Pancreas (tissue), 10 donors: ENCODE measurements at regions not wholly inside any gene's neighbourhood (a gene's known extent, or its start where the extent isn't known, plus 50 kb on each side); places are given as distances from the start of the nearest gene placed in this dataset.

ENCODE experiments used
- ATAC-seq, 4 donors: fragments of 200-7000 bp; cut with Tn5 transposase; one replicate each; pipeline versions ENCODE4 v1.8.0 to v1.9.1; 2020; ENCODE audit warnings: mild to moderate bottlenecking in 4 of 4, moderate library complexity in 4 of 4
- DNase-seq, 6 donors: peaks; one replicate each; pipeline ENCODE4 v3.0.0-alpha.2; 2020
- FAIRE-seq: peaks from 2 replicates; lab custom pipeline; 2012; peaks lifted over from hg19 to GRCh38; lab: Jason Lieb, UNC
- H3K27ac ChIP-seq, 4 donors: fragments of 200-600 bp; sonication (generic); 1 replicate in 3 of 4; 2 replicates in 1 of 4; pipeline versions ENCODE4 v1.5.0 to v1.8.0; 2020
- H3K27me3 ChIP-seq, 4 donors: fragments of 200-600 bp; one replicate each; pipeline ENCODE4 v1.8.0; 2021
- H3K36me3 ChIP-seq, 3 donors: fragments of 200-600 bp; sonication (generic) in 1 of 3; one replicate each; pipeline versions ENCODE4 v1.5.0 to v1.8.0; 2020 to 2021
- H3K4me1 ChIP-seq, 3 donors: fragments of 200-600 bp; one replicate each; pipeline ENCODE4 v1.8.0; 2021
- H3K4me3 ChIP-seq, 4 donors: fragments of 200-600 bp; sonication (generic) in 2 of 4; one replicate each; pipeline versions ENCODE4 v1.5.0 to v1.8.0; 2020 to 2021
- H3K9me3 ChIP-seq, 4 donors: fragments of 200-600 bp; one replicate each; pipeline ENCODE4 v1.8.0; 2021
- CTCF ChIP-seq, 4 donors: fragments of 200-600 bp; sonication (generic) in 3 of 4; IDR thresholded peaks; one replicate each; pipeline versions ENCODE4 v1.5.0 to v1.8.0; 2021; ENCODE audit warnings: antibody characterized with exemption in 4 of 4
- WGBS, 2 donors: extraction: QIAGEN DNeasy Blood & Tissue Kit; methylation state at CpG; one replicate each; pipeline ENCODE4 v1.1.7; 2013; 5-methylcytosine and 5-hydroxymethylcytosine counted together
- intact Hi-C, 3 donors: fragments of 100-400 bp; cut with DNase I; formaldehyde crosslinking; loops; one replicate each; pipeline versions ENCODE4 v1.11.1 to v1.14.2; 2022
- donor health status: healthy with polysubstance abuse.
- donor health status: DM: no; HTN: no; CAD: no; lungs with moderate emphysema.
- donor health status: DM: no; HTN: no; CAD: no.
- donor health status: control.
- donor health status: control.
- donor health status: Bipolar disorder and iron deficiency.
- donor health status: DM: yes; HTN: yes; CAD: no.
- donor health status: DM: no; HTN: no; CAD: no.
- donor health status: DM: no; HTN: no; CAD: no.
- donor health status: DM: yes; HTN: yes; CAD: no.

- no peak for FAIRE-seq
- WGBS, 2 donors, result 69 to 85% methylated on average over 6 of the region's 6 CpGs
- intact Hi-C loops, result no loop called here
- H3K9me3 ChIP-seq, result no peaks in the 10 kb centered on the region
- no peak for TF ChIP-seq CTCF (IDR thresholded peaks at IDR 0.05)
- no peaks in the 10 kb centered on the region for H3K4me1 ChIP-seq
- peak overlapping the region in 1 of 4 donors; percentile 1 for H3K27ac ChIP-seq
- no peaks in the 10 kb centered on the region for H3K27me3 ChIP-seq
- ATAC-seq, result peak in 2 of 4 donors; percentile 27 to 38
- no peaks in the 10 kb centered on the region for H3K36me3 ChIP-seq
- no peak overlapping the region for H3K4me3 ChIP-seq
- DNase-seq, result no peak
Measured at GRCh38 chr14:31966896-31967668, 110.0 kb upstream of the ARHGAP5 start.

DNA sequence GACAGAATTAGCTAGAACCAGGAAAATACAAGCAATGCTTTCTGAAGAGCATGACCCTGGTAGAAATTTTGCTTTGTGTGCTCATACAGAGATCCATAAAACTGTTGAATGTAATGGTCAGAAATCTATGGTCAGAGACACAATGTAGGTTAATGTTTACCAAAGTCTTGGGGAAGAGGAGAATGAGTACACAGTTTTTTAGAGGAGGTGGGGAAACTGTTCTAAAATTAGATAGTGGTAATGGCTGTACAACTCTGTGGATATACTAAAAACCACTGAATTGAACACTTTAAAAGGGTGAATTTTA lies 109.5 kb upstream of the ARHGAP5 start:
- no peaks in the 10 kb centered on the region for H3K9me3 ChIP-seq
- FAIRE-seq (no peak), ATAC-seq (peak in 1 of 4 donors; percentile 6), DNase-seq (no peak)
- H3K4me3 ChIP-seq, result no peak overlapping the region
- no peak overlapping the region for H3K27ac ChIP-seq
- TF ChIP-seq CTCF (IDR thresholded peaks at IDR 0.05), result no peak
- H3K4me1 ChIP-seq, result no peaks in the 10 kb centered on the region
- H3K36me3 ChIP-seq, result no peaks in the 10 kb centered on the region
- intact Hi-C loops, result no loop called here
- H3K27me3 ChIP-seq, result no peaks in the 10 kb centered on the region

DNA sequence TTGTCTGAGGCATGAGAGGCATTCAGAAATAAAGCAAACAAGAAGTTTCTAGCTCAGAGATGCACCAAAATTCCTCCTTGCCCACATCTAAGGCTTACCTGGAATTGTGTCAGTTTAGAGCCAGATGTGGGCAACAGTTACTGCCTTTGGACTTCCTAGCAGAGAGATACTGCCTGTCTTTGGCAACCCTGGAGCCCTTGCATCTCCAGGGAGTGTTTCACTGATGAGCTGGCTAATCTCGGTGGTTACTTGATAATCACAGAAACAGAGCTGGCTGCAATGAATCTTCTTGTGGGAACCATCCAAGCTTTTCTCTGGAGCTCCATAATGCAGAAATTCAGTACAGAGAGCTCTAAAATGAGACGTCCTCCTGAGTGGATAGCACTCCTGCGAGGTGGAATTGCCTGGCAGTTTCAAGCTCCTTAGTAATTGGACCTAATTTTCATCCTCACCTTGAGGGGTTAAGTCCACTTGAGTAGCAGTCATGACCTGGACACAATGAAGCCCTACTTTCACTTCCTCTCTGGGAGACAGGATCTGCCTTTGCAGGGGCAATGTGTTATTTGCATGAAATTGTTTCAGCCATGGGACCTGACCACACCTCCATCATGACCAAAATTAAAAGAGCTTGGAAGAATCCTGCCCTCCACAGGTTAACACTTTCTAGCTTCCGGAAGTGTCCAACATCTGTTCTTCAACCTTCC lies 108.8 kb upstream of the ARHGAP5 start:
- Histone ChIP-seq H3K4me3 (no peak overlapping the region), H3K4me1 (no peaks in the 10 kb centered on the region), H3K27me3 (no peaks in the 10 kb centered on the region), H3K9me3 (no peaks in the 10 kb centered on the region), H3K36me3 (no peaks in the 10 kb centered on the region), H3K27ac (peak overlapping the region in 2 of 4 donors; percentile 6 to 22)
- DNase-seq, result no peak
- no peak for TF ChIP-seq CTCF (IDR thresholded peaks at IDR 0.05)
- intact Hi-C loops, result no loop called here
- 48 to 61% methylated on average over 4 of the region's 4 CpGs for WGBS, 2 donors
- no peak for FAIRE-seq
- ATAC-seq, result peak in 3 of 4 donors; percentile 9 to 28 (median 21)

DNA sequence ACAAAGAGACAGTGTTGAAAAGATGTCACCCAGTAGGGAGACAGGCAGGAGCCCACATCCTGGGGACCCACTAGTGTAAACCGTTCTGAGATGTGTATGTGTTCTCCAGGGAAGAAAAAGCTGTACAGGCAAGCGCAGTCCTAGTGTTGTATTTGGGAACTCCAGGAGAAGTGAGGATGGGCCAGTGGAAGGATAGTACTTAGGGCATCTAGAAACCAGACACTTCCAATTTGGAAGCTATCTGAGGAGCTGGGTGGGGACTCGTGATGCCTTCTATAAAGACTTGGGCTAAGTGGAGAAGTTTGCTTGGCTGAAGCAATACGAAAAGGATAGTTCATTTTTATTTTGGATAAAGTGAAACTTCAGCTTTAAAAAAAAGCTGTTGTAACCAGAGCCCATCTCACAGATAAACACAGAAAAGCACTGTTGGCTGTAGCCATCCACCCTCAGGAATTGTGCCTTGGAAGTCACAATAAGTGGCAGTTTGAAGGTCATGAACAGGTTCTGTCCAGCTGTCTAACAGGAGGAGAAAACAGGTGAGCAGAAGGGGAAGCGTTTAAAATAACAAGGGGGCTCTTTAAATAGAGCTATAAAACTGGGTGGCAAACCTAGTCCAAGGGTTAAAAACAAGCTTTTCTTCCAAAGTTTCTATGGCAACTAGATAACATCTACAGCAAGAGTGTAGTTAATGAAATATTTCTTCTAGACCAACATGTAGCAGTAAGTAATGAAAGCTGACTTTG lies 108.0 kb upstream of the ARHGAP5 start:
- Histone ChIP-seq H3K4me3 (no peak overlapping the region), H3K27ac (peak overlapping the region in 2 of 4 donors; percentile 6 to 31), H3K36me3 (no peaks in the 10 kb centered on the region), H3K27me3 (no peaks in the 10 kb centered on the region), H3K9me3 (no peaks in the 10 kb centered on the region), H3K4me1 (no peaks in the 10 kb centered on the region)
- intact Hi-C loops, result no loop called here
- TF ChIP-seq CTCF (IDR thresholded peaks at IDR 0.05), result no peak
- ATAC-seq, result peak in 3 of 4 donors; percentile 34 to 66 (median 43)
- no peak for FAIRE-seq
- no peak for DNase-seq
- 47 to 68% methylated on average over 5 of the region's 5 CpGs for WGBS, 2 donors
